DMS79 treated with DMSO at 0.1 percent for 48 hours (cell line): ENCODE measurements at regions not wholly inside any gene's neighbourhood (a gene's known extent, or its start where the extent isn't known, plus 50 kb on each side); places are given as distances from the start of the nearest gene placed in this dataset.

ENCODE experiments used
- DNase-seq: peaks from one replicate; lab custom pipeline; 2025; lab: John Stamatoyannopoulos, UW

GRCh38 chr12:66852091-66852490, 173.2 kb upstream of the GRIP1 start:
- DNase-seq, result no peak

GRCh38 chr12:66852765-66853164, 173.9 kb upstream of the GRIP1 start:
- DNase-seq, result no peak

- no peak for DNase-seq
These were observed 181.0 kb upstream of the GRIP1 start for GRCh38 chr12:66859751-66860440.

GRCh38 chr12:66860752-66861750, 182.2 kb upstream of the GRIP1 start:
- DNase-seq, result peak; percentile 32

- DNase-seq, result no peak
These were observed 183.6 kb upstream of the GRIP1 start for GRCh38 chr12:66862356-66862985.

GRCh38 chr12:66863276-66863675, 184.4 kb upstream of the GRIP1 start:
- DNase-seq, result no peak

GRCh38 chr12:66877925-66878324, 199.0 kb upstream of the GRIP1 start:
- DNase-seq, result no peak

- no peak for DNase-seq
These were observed 200.5 kb upstream of the GRIP1 start for GRCh38 chr12:66879409-66879808.

- DNase-seq, result peak; percentile 1
These were observed 202.5 kb upstream of the GRIP1 start for GRCh38 chr12:66881386-66881785.

- no peak for DNase-seq
These were observed 205.2 kb upstream of the GRIP1 start for GRCh38 chr12:66884091-66884490.

- no peak for DNase-seq
These were observed 206.4 kb upstream of the GRIP1 start for GRCh38 chr12:66885115-66885875.

GRCh38 chr12:66896797-66897196, 217.9 kb upstream of the GRIP1 start:
- no peak for DNase-seq

GRCh38 chr12:66898700-66899469, 220.0 kb upstream of the GRIP1 start:
- DNase-seq, result no peak

- no peak for DNase-seq
These were observed 220.7 kb upstream of the GRIP1 start for GRCh38 chr12:66899588-66899987.

- DNase-seq, result peak; percentile 18
These were observed 221.7 kb upstream of the GRIP1 start for GRCh38 chr12:66900616-66901015.

GRCh38 chr12:66901138-66901932, 222.5 kb upstream of the GRIP1 start:
- DNase-seq, result no peak

GRCh38 chr12:66902020-66902419, 223.1 kb upstream of the GRIP1 start:
- DNase-seq, result no peak

- DNase-seq, result no peak
These were observed 225.0 kb upstream of the GRIP1 start for GRCh38 chr12:66903782-66904396.

GRCh38 chr12:66905201-66905600, 226.3 kb upstream of the GRIP1 start:
- no peak for DNase-seq
